ENCODE measurements at regions not wholly inside any gene's neighbourhood (a gene's known extent, or its start where the extent isn't known, plus 50 kb on each side); places are given as distances from the start of the nearest gene placed in this dataset.
"Not testable (repeated sequence)": the region's sequence is repeated elsewhere in the genome, so short reads cannot be mapped to it uniquely, and the experiment has no call there.

- no peaks in the 10 kb centered on the region for H4K20me1 ChIP-seq (ENCODE audit: insufficient read depth, poor library complexity, severe bottlenecking)
- DNase-seq (ENCODE audit: low spot score): no peak
Observed at GRCh38 chrX:129262912-129263311, 260.4 kb downstream of the SMARCA1 start.

GRCh38 chrX:129255516-129255915 is 267.8 kb downstream of the SMARCA1 start:
- not testable (repeated sequence) for H4K20me1 ChIP-seq (ENCODE audit: insufficient read depth, poor library complexity, severe bottlenecking); DNase-seq (ENCODE audit: low spot score); H3K27me3 ChIP-seq; H3K27ac ChIP-seq; H3K4me1 ChIP-seq (ENCODE audit: insufficient read depth); H3K36me3 ChIP-seq (replicated peaks; ENCODE audit: insufficient read depth, low read depth); H3K9me3 ChIP-seq (ENCODE audit: low read depth); H2AFZ ChIP-seq; H3K4me3 ChIP-seq; H3K79me2 ChIP-seq; H3K4me2 ChIP-seq; H3K9me2 ChIP-seq (replicated peaks; ENCODE audit: insufficient read depth)
- WGBS (ENCODE audit: low lambda C conversion rate, missing lambda C conversion rate): 85% methylated on average over 5 of the region's 5 CpGs

More at GRCh38 chrX:129262912-129263311, 260.4 kb downstream of the SMARCA1 start:
- Histone ChIP-seq H3K36me3 (replicated peaks; ENCODE audit: insufficient read depth, low read depth) (no peaks in the 10 kb centered on the region), H3K4me3 (no peak overlapping the region), H3K4me2 (no peak overlapping the region), H2AFZ (no peak overlapping the region), H3K9me3 (ENCODE audit: low read depth) (peaks cover 4% of the 10 kb centered on the region), H3K27me3 (no peaks in the 10 kb centered on the region), H3K79me2 (no peaks in the 10 kb centered on the region), H3K4me1 (ENCODE audit: insufficient read depth) (no peaks in the 10 kb centered on the region), H3K27ac (no peak overlapping the region), H3K9me2 (replicated peaks; ENCODE audit: insufficient read depth) (no peaks in the 10 kb centered on the region)
- TF ChIP-seq EZH2phosphoT487 (IDR thresholded peaks at IDR 0.05; ENCODE audit: low read depth, severe bottlenecking, unreplicated experiment) (no peak), EZH2 (IDR thresholded peaks at IDR 0.05; ENCODE audit: borderline replicate concordance) (no peak)
- WGBS (ENCODE audit: low lambda C conversion rate, missing lambda C conversion rate): 82% methylated on average over 4 of the region's 4 CpGs

- H3K79me2 ChIP-seq: no peaks in the 10 kb centered on the region
- H2AFZ ChIP-seq: no peak overlapping the region
- no peaks in the 10 kb centered on the region for H3K9me2 ChIP-seq (replicated peaks; ENCODE audit: insufficient read depth)
- no peak for TF ChIP-seq CTCF (IDR thresholded peaks at IDR 0.05; ENCODE audit: poor library complexity)
- no peak for TF ChIP-seq EZH2phosphoT487 (IDR thresholded peaks at IDR 0.05; ENCODE audit: low read depth, severe bottlenecking, unreplicated experiment)
- TF ChIP-seq EZH2 (IDR thresholded peaks at IDR 0.05; ENCODE audit: borderline replicate concordance): no peak
- H3K4me3 ChIP-seq: no peak overlapping the region
- H3K9me3 ChIP-seq (ENCODE audit: low read depth): no peaks in the 10 kb centered on the region
- H3K27ac ChIP-seq: no peak overlapping the region
- no peak for DNase-seq (ENCODE audit: low spot score)
- no peaks in the 10 kb centered on the region for H3K36me3 ChIP-seq (replicated peaks; ENCODE audit: insufficient read depth, low read depth)
- no peaks in the 10 kb centered on the region for H3K4me1 ChIP-seq (ENCODE audit: insufficient read depth)
- H3K27me3 ChIP-seq: no peaks in the 10 kb centered on the region
- no peak overlapping the region for H3K4me2 ChIP-seq
- no peaks in the 10 kb centered on the region for H4K20me1 ChIP-seq (ENCODE audit: insufficient read depth, poor library complexity, severe bottlenecking)
- WGBS (ENCODE audit: low lambda C conversion rate, missing lambda C conversion rate): 66% methylated on average over 3 of the region's 3 CpGs
Observed at GRCh38 chrX:129249563-129249962, 273.7 kb downstream of the SMARCA1 start.

- TF ChIP-seq EZH2 (IDR thresholded peaks at IDR 0.05; ENCODE audit: borderline replicate concordance) (no peak), EZH2phosphoT487 (IDR thresholded peaks at IDR 0.05; ENCODE audit: low read depth, severe bottlenecking, unreplicated experiment) (no peak), CTCF (IDR thresholded peaks at IDR 0.05; ENCODE audit: poor library complexity) (no peak)
- 46% methylated on average over 3 of the region's 3 CpGs for WGBS (ENCODE audit: low lambda C conversion rate, missing lambda C conversion rate)
Observed at GRCh38 chrX:129247642-129248041, 275.6 kb downstream of the SMARCA1 start.

More at GRCh38 chrX:129247642-129248041, 275.6 kb downstream of the SMARCA1 start:
- H3K4me2 ChIP-seq: no peak overlapping the region
- no peaks in the 10 kb centered on the region for H3K9me3 ChIP-seq (ENCODE audit: low read depth)
- H3K27me3 ChIP-seq: no peaks in the 10 kb centered on the region
- no peak overlapping the region for H3K27ac ChIP-seq
- no peaks in the 10 kb centered on the region for H4K20me1 ChIP-seq (ENCODE audit: insufficient read depth, poor library complexity, severe bottlenecking)
- H3K4me1 ChIP-seq (ENCODE audit: insufficient read depth): no peaks in the 10 kb centered on the region
- no peaks in the 10 kb centered on the region for H3K9me2 ChIP-seq (replicated peaks; ENCODE audit: insufficient read depth)
- no peak overlapping the region for H2AFZ ChIP-seq
- no peak for DNase-seq (ENCODE audit: low spot score)
- no peaks in the 10 kb centered on the region for H3K79me2 ChIP-seq
- H3K4me3 ChIP-seq: no peak overlapping the region
- H3K36me3 ChIP-seq (replicated peaks; ENCODE audit: insufficient read depth, low read depth): no peaks in the 10 kb centered on the region

Data from hepatocyte (in vitro differentiated cells).